H1 (cell line): ENCODE measurements at regions not wholly inside any gene's neighbourhood (a gene's known extent, or its start where the extent isn't known, plus 50 kb on each side); places are given as distances from the start of the nearest gene placed in this dataset.

ENCODE experiments used
- CTCF ChIA-PET: fragments of 300-600 bp; sonication (Branson Sonifier 250); formaldehyde crosslinking; loops from one replicate; lab custom pipeline; 2021; ENCODE audit not compliant: partially characterized antibody; lab: Charles Lee
- POLR2A ChIA-PET: fragments of 300-600 bp; sonication (Branson Sonifier 250); formaldehyde crosslinking; loops from one replicate; lab custom pipeline; 2021; ENCODE audit warnings: inconsistent platforms; ENCODE audit not compliant: partially characterized antibody; lab: Charles Lee
- DNase-seq, 2 experiments: peaks; one replicate each; pipeline versions ENCODE4 v3.0.0 to v3.0.0-alpha.2; 2010 to 2022; ENCODE audit warnings: low spot score in 2 of 2, low read depth in 1 of 2, mixed read lengths in 1 of 2
- FAIRE-seq: peaks from 2 replicates; lab custom pipeline; 2011; peaks lifted over from hg19 to GRCh38; lab: Jason Lieb, UNC
- H2AFZ ChIP-seq: 2 replicates; pipeline ENCODE4 v1.8.1; 2012; ENCODE audit warnings: low read length, inconsistent platforms
- H2AK5ac ChIP-seq: 2 replicates; pipeline ENCODE4 v1.6.1; 2013; ENCODE audit warnings: low read depth, low read length
- H2BK120ac ChIP-seq: replicated peaks from 2 replicates; pipeline ENCODE3; 2013; ENCODE audit warnings: low read depth, low read length, inconsistent platforms
- H2BK12ac ChIP-seq: 2 replicates; pipeline ENCODE4 v1.6.1; 2013; ENCODE audit warnings: low read depth, low read length
- H2BK15ac ChIP-seq: 2 replicates; pipeline ENCODE4 v1.6.1; 2013; ENCODE audit warnings: low read length
- H2BK20ac ChIP-seq: 2 replicates; pipeline ENCODE4 v1.6.1; 2013; ENCODE audit warnings: low read length
- H2BK5ac ChIP-seq: 2 replicates; pipeline ENCODE4 v1.6.1; 2013; ENCODE audit warnings: low read depth, low read length
- H3K14ac ChIP-seq: 2 replicates; pipeline ENCODE4 v1.6.1; 2013; ENCODE audit warnings: inconsistent platforms; ENCODE audit not compliant: insufficient read length
- H3K18ac ChIP-seq: 2 replicates; pipeline ENCODE4 v1.6.1; 2013; ENCODE audit warnings: low read length; ENCODE audit errors: extremely low read depth
- H3K23ac ChIP-seq: 2 replicates; pipeline ENCODE4 v1.6.1; 2013; ENCODE audit warnings: inconsistent platforms; ENCODE audit not compliant: insufficient read length
- H3K23me2 ChIP-seq: 2 replicates; pipeline ENCODE4 v1.6.1; 2013; ENCODE audit warnings: low read depth, low read length
- H3K27ac ChIP-seq: 2 replicates; pipeline ENCODE4 v1.6.1; 2011; ENCODE audit warnings: low read depth, low read length, inconsistent platforms
- H3K27me3 ChIP-seq, 4 experiments: replicated peaks in 1 of 4; 1 replicate in 1 of 4; 2 replicates in 3 of 4; pipeline versions ENCODE4 v1.6.1 to v1.8.1; 2011 to 2013; ENCODE audit warnings: low read length in 3 of 4, mild to moderate bottlenecking in 3 of 4, inconsistent platforms in 2 of 4, mixed read lengths in 2 of 4, moderate library complexity in 1 of 4; ENCODE audit not compliant: control insufficient read depth in 3 of 4, insufficient read depth in 3 of 4; ENCODE audit errors: extremely low read depth in 1 of 4
- H3K36me3 ChIP-seq, 4 experiments: 2 replicates each; pipeline versions ENCODE4 v1.6.1 to v1.8.1; 2011 to 2013; ENCODE audit warnings: mild to moderate bottlenecking in 4 of 4, low read length in 3 of 4, moderate library complexity in 2 of 4, control low read depth in 1 of 4, inconsistent platforms in 1 of 4; ENCODE audit not compliant: insufficient read depth in 4 of 4, control insufficient read depth in 2 of 4
- H3K4ac ChIP-seq: replicated peaks from 2 replicates; pipeline ENCODE3; 2013; ENCODE audit warnings: low read length, low read depth, mixed read lengths, inconsistent platforms; ENCODE audit not compliant: insufficient read length
- H3K4me1 ChIP-seq, 4 experiments: replicated peaks in 1 of 4; 1 replicate in 1 of 4; 2 replicates in 3 of 4; pipeline versions ENCODE4 v1.6.1 to v1.8.1; 2011 to 2013; ENCODE audit warnings: low read length in 3 of 4, inconsistent platforms in 2 of 4, mixed read lengths in 1 of 4; ENCODE audit not compliant: insufficient read depth in 4 of 4, control insufficient read depth in 3 of 4
- H3K4me2 ChIP-seq, 2 experiments: 2 replicates each; pipeline versions ENCODE4 v1.6.1 to v1.8.1; 2011 to 2013; ENCODE audit warnings: low read depth in 2 of 2, low read length in 2 of 2, control low read depth in 1 of 2, inconsistent platforms in 1 of 2, mild to moderate bottlenecking in 1 of 2; ENCODE audit not compliant: insufficient read depth in 1 of 2
- H3K4me3 ChIP-seq, 4 experiments: fragments of 200-600, 300-600 bp in 1 of 4; sonication (generic), shearing (Covaris generic), sonication (Bioruptor Twin) in 1 of 4; 2 replicates each; pipeline versions ENCODE4 v1.5.1 to v1.8.1; 2011 to 2016; ENCODE audit warnings: low read length in 4 of 4, low read depth in 3 of 4, control low read depth in 2 of 4, inconsistent platforms in 2 of 4, mild to moderate bottlenecking in 2 of 4, mixed read lengths in 1 of 4, moderate library complexity in 1 of 4; ENCODE audit not compliant: insufficient read depth in 2 of 4; ENCODE audit errors: extremely low read depth in 1 of 4
- H3K56ac ChIP-seq: replicated peaks from 2 replicates; pipeline ENCODE3; 2013; ENCODE audit warnings: low read depth, mild to moderate bottlenecking, mixed read lengths, low read length, inconsistent platforms; ENCODE audit not compliant: insufficient read length
- H3K79me1 ChIP-seq: 2 replicates; pipeline ENCODE4 v1.6.1; 2013; ENCODE audit warnings: low read depth, low read length, control low read depth
- H3K79me2 ChIP-seq, 2 experiments: 2 replicates each; pipeline versions ENCODE4 v1.6.1 to v1.8.1; 2012 to 2013; ENCODE audit warnings: low read length in 2 of 2, mild to moderate bottlenecking in 2 of 2, inconsistent platforms in 1 of 2; ENCODE audit not compliant: insufficient read depth in 2 of 2, control insufficient read depth in 1 of 2
- H3K9ac ChIP-seq, 4 experiments: replicated peaks in 1 of 4; 1 replicate in 1 of 4; 2 replicates in 3 of 4; pipeline versions ENCODE4 v1.6.1 to v1.8.1; 2011 to 2013; ENCODE audit warnings: low read depth in 3 of 4, low read length in 3 of 4, control low read depth in 2 of 4, mild to moderate bottlenecking in 2 of 4, moderate library complexity in 2 of 4, inconsistent platforms in 1 of 4; ENCODE audit errors: extremely low read depth in 1 of 4
- H3K9me3 ChIP-seq, 2 experiments: 2 replicates each; pipeline versions ENCODE4 v1.6.1 to v1.8.1; 2012 to 2013; ENCODE audit warnings: mild to moderate bottlenecking in 2 of 2, moderate library complexity in 2 of 2, control low read depth in 1 of 2, inconsistent platforms in 1 of 2, low read depth in 1 of 2, low read length in 1 of 2, mixed read lengths in 1 of 2; ENCODE audit not compliant: insufficient read depth in 2 of 2
- H4K20me1 ChIP-seq, 2 experiments: replicated peaks in 1 of 2; 2 replicates each; pipeline versions ENCODE3 to v1.8.1; 2011 to 2013; ENCODE audit warnings: inconsistent platforms in 2 of 2, low read length in 2 of 2, mild to moderate bottlenecking in 1 of 2; ENCODE audit not compliant: insufficient read depth in 2 of 2, control insufficient read depth in 1 of 2
- H4K5ac ChIP-seq: 2 replicates; pipeline ENCODE4 v1.6.1; 2013; ENCODE audit warnings: low read length, low read depth, mixed read lengths, inconsistent platforms; ENCODE audit not compliant: insufficient read length
- H4K8ac ChIP-seq: 2 replicates; pipeline ENCODE4 v1.8.0; 2013; ENCODE audit warnings: mild to moderate bottlenecking, moderate library complexity, low read length, inconsistent platforms; ENCODE audit not compliant: insufficient read depth; ENCODE audit errors: extremely low read depth
- H4K91ac ChIP-seq: replicated peaks from 2 replicates; pipeline ENCODE3; 2013; ENCODE audit warnings: low read length, mixed read lengths, inconsistent platforms; ENCODE audit not compliant: insufficient read length
- ASH2L ChIP-seq: fragments of 200-600, 300-600 bp; sonication (generic); IDR thresholded peaks from one replicate; pipeline ENCODE4 v1.7.1; 2017; ENCODE audit warnings: low read length
- GABPA ChIP-seq: IDR thresholded peaks from 2 replicates; pipeline ENCODE4 v1.6.1; 2011; ENCODE audit warnings: mild to moderate bottlenecking, low read length, moderate library complexity, borderline replicate concordance; ENCODE audit not compliant: insufficient read depth
- SIRT6 ChIP-seq: IDR thresholded peaks from one replicate; pipeline ENCODE4 v1.7.1; 2012; ENCODE audit warnings: low read length, inconsistent platforms
- YY1 ChIP-seq: IDR thresholded peaks from 2 replicates; pipeline ENCODE4 v1.6.1; 2011; ENCODE audit warnings: low read depth, mild to moderate bottlenecking, low read length
- WGBS, 2 experiments: shearing (Covaris generic) in 1 of 2; methylation state at CpG; one replicate each; pipeline versions ENCODE4 v1.1.6 to v1.1.7; 2013 to 2015; ENCODE audit warnings: low lambda C conversion rate in 2 of 2, mixed read lengths in 2 of 2, inconsistent platforms in 1 of 2, low coverage in 1 of 2, missing lambda C conversion rate in 1 of 2; ENCODE audit not compliant: insufficient replicate concordance in 2 of 2, insufficient coverage in 1 of 2, insufficient read length in 1 of 2; ENCODE audit errors: extremely low coverage in 1 of 2, missing lambda C conversion rate in 1 of 2; 5-methylcytosine and 5-hydroxymethylcytosine counted together
- TF ChIP-seq, protein P1 (sequence below): IDR thresholded peaks from 2 replicates; pipeline ENCODE4 v1.6.1; 2011; ENCODE audit warnings: low read depth, mild to moderate bottlenecking, low read length; ENCODE audit not compliant: insufficient read depth

DNA sequence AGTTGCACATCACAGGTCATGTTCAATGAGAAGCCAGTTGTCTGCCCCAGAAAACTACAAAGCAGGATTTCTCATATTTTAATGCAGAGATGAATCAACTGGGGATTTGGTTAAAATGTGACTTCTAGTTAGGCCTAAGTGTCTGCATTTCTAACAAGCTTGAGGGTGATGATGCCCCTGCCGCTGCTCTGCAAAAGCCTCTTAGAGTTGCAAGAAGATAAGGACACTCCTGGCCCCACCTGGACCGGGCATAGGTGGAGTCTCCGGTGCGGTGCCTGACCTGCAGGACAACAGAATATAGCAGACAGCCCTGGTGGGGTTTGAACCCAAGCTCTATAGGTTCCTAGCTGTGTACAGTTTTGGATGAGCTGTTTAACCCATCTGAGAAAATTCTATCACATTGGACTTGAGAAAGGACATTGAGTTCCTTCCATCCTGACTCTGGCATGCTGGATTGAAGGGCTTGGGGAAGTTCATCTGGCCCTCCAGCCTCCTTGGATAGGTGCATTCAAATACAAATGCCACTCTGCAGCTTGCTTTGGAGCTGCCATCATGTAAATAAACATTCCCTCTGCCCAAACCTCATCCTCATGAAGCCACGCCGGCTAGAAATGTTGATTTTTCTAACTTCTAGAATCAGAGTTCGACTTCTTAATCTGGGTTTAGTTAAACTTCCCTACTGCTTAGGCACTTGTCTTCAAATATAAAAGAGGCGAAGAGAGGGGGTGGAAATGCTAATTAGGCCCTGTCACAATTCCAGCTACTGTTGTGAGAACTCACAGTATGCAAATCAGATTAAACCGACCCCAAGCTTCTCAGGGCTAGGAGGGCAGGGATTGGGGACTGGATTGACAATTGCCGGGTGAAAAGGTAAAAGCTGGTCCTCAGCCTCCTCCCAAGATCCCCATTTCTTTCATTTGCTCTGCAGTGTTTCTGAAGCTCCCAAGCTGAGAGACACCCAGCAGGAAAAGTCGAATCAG lies 1225.6 kb downstream of the VRK1 start:
- no peak overlapping the region for H3K14ac ChIP-seq
- no peaks in the 10 kb centered on the region for H3K79me1 ChIP-seq
- H3K4me1 ChIP-seq: peaks cover 4 to 15% (median 7%) of the 10 kb centered on the region in 4 experiments; a peak in 6 of 7 replicates
- H3K23me2 ChIP-seq: peaks cover 3% of the 10 kb centered on the region; the same call in 1 of the 2 replicates
- no peaks in the 10 kb centered on the region for H3K36me3 ChIP-seq
- peak overlapping the region; percentile 76; the same call in 1 of the 2 replicates for H2BK15ac ChIP-seq
- 0 out of 2 replicates have a peak overlapping the region, but pooled peaks have one; percentile 45 for H2AFZ ChIP-seq
- no peaks in the 10 kb centered on the region for H3K79me2 ChIP-seq
- H3K56ac ChIP-seq: no peak overlapping the region
- no peak overlapping the region; a peak in 1 of 8 replicates for H3K4me3 ChIP-seq
- H4K20me1 ChIP-seq: no peaks in the 10 kb centered on the region
- no peak overlapping the region for H2BK20ac ChIP-seq
- H3K9me3 ChIP-seq: no peaks in the 10 kb centered on the region
- H2AK5ac ChIP-seq: no peak overlapping the region
- peak overlapping the region in 1 of 4 experiments; percentile 34; a peak in 2 of 7 replicates for H3K9ac ChIP-seq
- TF ChIP-seq SIRT6: no peak
- no peak for TF ChIP-seq YY1
- TF ChIP-seq, protein P1, sequence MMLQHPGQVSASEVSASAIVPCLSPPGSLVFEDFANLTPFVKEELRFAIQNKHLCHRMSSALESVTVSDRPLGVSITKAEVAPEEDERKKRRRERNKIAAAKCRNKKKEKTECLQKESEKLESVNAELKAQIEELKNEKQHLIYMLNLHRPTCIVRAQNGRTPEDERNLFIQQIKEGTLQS: no peak
- TF ChIP-seq GABPA: no peak
- peak; percentile 31 for TF ChIP-seq ASH2L
- H3K27ac ChIP-seq: no peak overlapping the region
- WGBS, 2 experiments: 69% methylated on average over 11 of the region's 11 CpGs; no CpG with 5 or more reads in 1 of the 2 experiments
- no peak overlapping the region for H2BK120ac ChIP-seq
- H3K4ac ChIP-seq: no peak overlapping the region
- ChIA-PET POLR2A (no interaction called here), CTCF (interaction anchor here (0.8 to 2.2 kb wide), 3 partner anchors 11 to 722 kb away, joined by 3 to 5 read pairs (median 3); no protein-coding TSS in a partner anchor)
- no peak for FAIRE-seq
- peak in 1 of 2 experiments; percentile 44 for DNase-seq
- no peak overlapping the region for H3K23ac ChIP-seq
- no peak overlapping the region for H4K5ac ChIP-seq
- peak overlapping the region in 1 of 2 experiments; percentile 1; a peak in 2 of 4 replicates for H3K4me2 ChIP-seq
- no peak overlapping the region for H2BK5ac ChIP-seq
- no peak overlapping the region for H3K18ac ChIP-seq
- no peak overlapping the region for H4K91ac ChIP-seq
- no peak overlapping the region for H4K8ac ChIP-seq
- H2BK12ac ChIP-seq: no peak overlapping the region
- H3K27me3 ChIP-seq: no peaks in the 10 kb centered on the region
